ENCODE measurements at regions not wholly inside any gene's neighbourhood (a gene's known extent, or its start where the extent isn't known, plus 50 kb on each side); places are given as distances from the start of the nearest gene placed in this dataset.

DNA sequence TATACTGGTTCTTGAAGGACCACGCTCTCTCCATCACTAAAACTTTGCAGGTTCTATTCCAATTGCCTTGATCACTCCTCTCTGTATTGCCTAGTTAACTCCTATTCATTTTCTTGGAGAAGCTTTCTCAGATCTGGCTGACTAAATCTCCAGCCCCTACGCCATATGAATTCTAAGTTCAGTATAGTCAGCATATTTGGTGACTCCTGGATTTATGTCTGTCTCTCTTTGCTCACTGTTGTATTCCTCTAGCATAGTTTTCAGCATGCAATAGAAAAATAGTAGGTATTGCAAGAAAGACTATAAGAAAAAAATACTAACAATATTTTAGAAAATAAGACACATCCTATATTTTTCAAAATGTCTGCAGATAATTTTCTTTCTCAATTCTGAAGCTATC, 579.7 kb downstream of the CDH11 start:
- TF ChIP-seq, protein P1, sequence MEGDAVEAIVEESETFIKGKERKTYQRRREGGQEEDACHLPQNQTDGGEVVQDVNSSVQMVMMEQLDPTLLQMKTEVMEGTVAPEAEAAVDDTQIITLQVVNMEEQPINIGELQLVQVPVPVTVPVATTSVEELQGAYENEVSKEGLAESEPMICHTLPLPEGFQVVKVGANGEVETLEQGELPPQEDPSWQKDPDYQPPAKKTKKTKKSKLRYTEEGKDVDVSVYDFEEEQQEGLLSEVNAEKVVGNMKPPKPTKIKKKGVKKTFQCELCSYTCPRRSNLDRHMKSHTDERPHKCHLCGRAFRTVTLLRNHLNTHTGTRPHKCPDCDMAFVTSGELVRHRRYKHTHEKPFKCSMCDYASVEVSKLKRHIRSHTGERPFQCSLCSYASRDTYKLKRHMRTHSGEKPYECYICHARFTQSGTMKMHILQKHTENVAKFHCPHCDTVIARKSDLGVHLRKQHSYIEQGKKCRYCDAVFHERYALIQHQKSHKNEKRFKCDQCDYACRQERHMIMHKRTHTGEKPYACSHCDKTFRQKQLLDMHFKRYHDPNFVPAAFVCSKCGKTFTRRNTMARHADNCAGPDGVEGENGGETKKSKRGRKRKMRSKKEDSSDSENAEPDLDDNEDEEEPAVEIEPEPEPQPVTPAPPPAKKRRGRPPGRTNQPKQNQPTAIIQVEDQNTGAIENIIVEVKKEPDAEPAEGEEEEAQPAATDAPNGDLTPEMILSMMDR (IDR thresholded peaks at IDR 0.05): no peak
- TF ChIP-seq POLR2A (IDR thresholded peaks at IDR 0.05): no peak
- TF ChIP-seq EP300 (IDR thresholded peaks at IDR 0.05; ENCODE audit: low read depth): no peak
- TF ChIP-seq POLR2AphosphoS5 (IDR thresholded peaks at IDR 0.05): no peak

Measured in transverse colon (tissue), 4 donors.